Epithelial cell of proximal tubule (primary cell): ENCODE measurements at regions not wholly inside any gene's neighbourhood (a gene's known extent, or its start where the extent isn't known, plus 50 kb on each side); places are given as distances from the start of the nearest gene placed in this dataset.

Source experiments
- DNase-seq: peaks from one replicate; pipeline ENCODE4 v3.0.0-alpha.2; 2011; ENCODE audit warnings: low read depth
- H3K4me3 ChIP-seq: 2 replicates; pipeline ENCODE4 v1.5.1; 2011; ENCODE audit warnings: low read depth, mild to moderate bottlenecking, low read length
- CTCF ChIP-seq: conservative IDR thresholded peaks from 2 replicates; pipeline ENCODE4 v1.5.1; 2012; ENCODE audit warnings: low read depth, mild to moderate bottlenecking, low read length

- H3K4me3 ChIP-seq: no peak overlapping the region
- TF ChIP-seq CTCF: no peak
- no peak for DNase-seq
Observed at GRCh38 chr2:23132000-23132399, 253.0 kb upstream of the KLHL29 start.

- H3K4me3 ChIP-seq: no peak overlapping the region
- DNase-seq: no peak
- no peak for TF ChIP-seq CTCF
Observed at GRCh38 chr2:23132823-23133595, 252.0 kb upstream of the KLHL29 start.

- no peak for DNase-seq
- H3K4me3 ChIP-seq: no peak overlapping the region
- no peak for TF ChIP-seq CTCF
Observed at GRCh38 chr2:23134726-23135125, 250.3 kb upstream of the KLHL29 start.

GRCh38 chr2:23135481-23136100 is 249.4 kb upstream of the KLHL29 start:
- H3K4me3 ChIP-seq: no peak overlapping the region
- DNase-seq: peak; percentile 13
- no peak for TF ChIP-seq CTCF

GRCh38 chr2:23137166-23137565 is 247.8 kb upstream of the KLHL29 start:
- TF ChIP-seq CTCF: no peak
- no peak for DNase-seq
- no peak overlapping the region for H3K4me3 ChIP-seq

GRCh38 chr2:23138701-23139100 is 246.3 kb upstream of the KLHL29 start:
- DNase-seq: peak; percentile 18
- no peak overlapping the region for H3K4me3 ChIP-seq
- TF ChIP-seq CTCF: no peak

GRCh38 chr2:23145460-23145859 is 239.5 kb upstream of the KLHL29 start:
- no peak overlapping the region for H3K4me3 ChIP-seq
- TF ChIP-seq CTCF: peak; percentile 62
- no peak for DNase-seq
